GM18498 (cell line): ENCODE measurements at regions not wholly inside any gene's neighbourhood (a gene's known extent, or its start where the extent isn't known, plus 50 kb on each side); places are given as distances from the start of the nearest gene placed in this dataset.
"Not testable (repeated sequence)": the region's sequence is repeated elsewhere in the genome, so short reads cannot be mapped to it uniquely, and the experiment has no call there.

Source experiments
- ATAC-seq: cut with Tn5 transposase; IDR thresholded peaks from one replicate; pipeline ENCODE4 v1.9.1; 2021; ENCODE audit warnings: mild to moderate bottlenecking, moderate library complexity; ENCODE audit not compliant: unreplicated experiment

DNA sequence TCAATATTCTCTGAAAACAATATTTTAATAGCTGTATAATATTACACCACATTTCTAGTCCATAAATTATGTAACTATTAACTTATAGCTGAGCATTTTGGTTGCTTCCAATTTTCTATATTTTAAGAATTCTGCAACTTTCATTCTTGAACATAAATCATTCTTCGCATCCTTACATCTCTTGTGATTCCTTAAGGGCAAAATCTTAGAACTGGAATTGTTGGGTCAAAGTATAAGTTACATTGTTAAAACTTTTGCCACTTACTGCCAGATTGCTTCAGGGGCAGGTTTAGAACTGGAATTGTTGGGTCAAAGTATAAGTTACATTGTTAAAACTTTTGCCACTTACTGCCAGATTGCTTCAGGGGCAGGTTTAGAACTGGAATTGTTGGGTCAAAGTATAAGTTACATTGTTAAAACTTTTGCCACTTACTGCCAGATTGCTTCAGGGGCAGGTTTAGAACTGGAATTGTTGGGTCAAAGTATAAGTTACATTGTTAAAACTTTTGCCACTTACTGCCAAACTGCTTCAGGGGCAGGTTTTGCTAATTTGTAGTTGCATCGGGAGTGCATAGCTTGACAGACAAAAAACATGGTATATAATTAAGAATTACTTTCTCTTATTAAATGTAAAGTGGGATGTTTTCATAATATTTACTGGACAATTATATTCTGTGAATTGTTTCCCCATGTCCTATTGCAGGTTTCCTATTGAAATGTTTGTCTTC is 179.9 kb upstream of the OR13F1 start:
- not testable (repeated sequence) for ATAC-seq

DNA sequence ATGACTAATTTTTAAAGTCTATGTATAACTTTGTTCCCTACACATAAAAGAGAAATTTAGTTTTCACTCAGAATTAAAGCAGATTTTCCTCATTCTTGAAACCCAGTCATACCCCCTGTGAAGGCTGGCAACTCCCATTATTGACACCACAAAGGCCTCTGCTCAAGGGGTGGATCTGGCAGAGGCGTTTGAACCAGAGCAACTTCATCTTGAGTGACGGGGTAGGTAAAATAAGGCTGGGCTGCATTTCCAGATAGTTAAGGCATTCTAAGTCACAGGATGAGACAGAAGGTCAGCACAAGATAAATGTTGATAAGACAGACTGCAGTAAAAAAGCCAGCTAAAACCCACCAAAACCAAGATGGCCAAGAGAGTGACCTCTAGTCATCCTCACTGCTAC is 177.2 kb upstream of the OR13F1 start:
- no peak for ATAC-seq

GRCh38 chr9:104329245-104329644 is 174.8 kb upstream of the OR13F1 start:
- ATAC-seq: no peak

DNA sequence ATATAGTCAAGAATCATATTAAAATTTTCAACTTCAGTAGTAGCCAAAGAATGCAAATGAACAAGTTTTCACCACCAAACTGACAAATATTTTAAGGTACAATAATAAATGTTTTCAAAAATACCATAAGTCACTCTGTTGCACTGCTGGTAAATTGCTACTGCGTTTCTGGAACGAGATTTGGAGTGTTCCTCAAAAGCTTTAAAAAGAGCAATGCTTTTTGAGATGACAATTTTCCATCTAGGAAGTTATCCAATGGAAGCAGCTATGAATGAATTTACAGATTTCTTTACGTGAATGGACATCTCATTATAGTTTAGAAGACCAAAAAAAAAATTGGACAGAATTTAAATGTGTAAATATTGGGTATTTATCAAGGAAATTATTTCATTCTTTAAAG is 173.2 kb upstream of the OR13F1 start:
- ATAC-seq: no peak

DNA sequence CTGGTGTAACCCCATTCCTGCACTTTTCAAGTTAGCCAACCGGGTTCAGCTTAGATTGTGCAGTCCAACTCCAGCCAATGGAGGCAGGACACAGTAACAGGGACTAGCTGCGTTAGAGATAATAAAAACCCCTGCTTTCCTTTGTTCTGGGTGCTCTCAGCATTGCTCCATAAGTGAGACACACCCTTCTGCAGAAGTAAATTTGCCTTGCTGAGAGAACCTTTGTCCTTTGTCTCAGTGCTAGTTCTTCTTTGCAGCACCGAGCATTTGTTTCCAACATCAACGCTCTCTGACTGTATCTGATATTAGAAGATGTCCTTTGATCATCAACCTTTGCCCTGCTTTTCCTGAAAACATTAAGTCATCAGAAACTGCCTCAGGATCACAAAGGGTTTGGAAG is 169.5 kb upstream of the OR13F1 start:
- no peak for ATAC-seq

GRCh38 chr9:104339692-104340091 is 164.4 kb upstream of the OR13F1 start:
- ATAC-seq: no peak

GRCh38 chr9:104342552-104342951 is 161.5 kb upstream of the OR13F1 start:
- ATAC-seq: no peak

GRCh38 chr9:104345061-104345460 is 159.0 kb upstream of the OR13F1 start:
- no peak for ATAC-seq

DNA sequence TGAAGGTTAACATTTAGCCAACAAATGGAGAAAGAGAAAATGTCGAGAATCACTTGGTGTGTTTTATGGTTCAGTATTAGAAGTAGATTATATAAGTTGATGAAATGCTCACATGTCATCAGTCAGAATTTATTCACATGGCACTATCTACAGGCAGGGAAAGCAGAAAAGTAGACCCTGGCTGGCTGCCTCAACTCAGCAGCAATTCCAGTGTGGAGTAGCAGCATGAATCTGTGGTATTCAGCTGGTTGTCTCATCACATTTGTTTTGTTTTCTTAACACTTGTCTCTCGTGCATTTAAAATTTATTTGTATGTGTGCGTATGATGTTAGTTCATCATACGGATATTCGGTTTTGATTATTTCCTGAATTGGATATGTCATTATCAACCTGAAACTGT is 153.5 kb upstream of the OR13F1 start:
- no peak for ATAC-seq

DNA sequence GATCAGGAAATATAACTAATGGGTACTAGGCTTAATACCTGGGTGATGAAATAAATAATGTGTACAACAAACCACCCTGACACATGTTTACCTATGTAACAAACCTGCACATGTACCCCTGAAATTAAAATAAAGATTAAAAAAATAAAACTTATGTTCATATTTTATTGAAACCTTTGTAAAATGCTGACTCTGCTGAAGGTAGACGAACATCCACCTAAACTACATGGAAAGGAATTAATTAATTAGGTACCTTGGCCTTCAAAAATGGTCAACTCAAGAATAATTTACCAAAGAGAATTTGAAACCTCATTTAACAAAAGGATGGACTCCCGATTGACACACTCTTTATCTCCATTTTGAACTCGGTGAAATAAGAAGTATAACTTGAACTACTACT is 152.3 kb upstream of the OR13F1 start:
- no peak for ATAC-seq

DNA sequence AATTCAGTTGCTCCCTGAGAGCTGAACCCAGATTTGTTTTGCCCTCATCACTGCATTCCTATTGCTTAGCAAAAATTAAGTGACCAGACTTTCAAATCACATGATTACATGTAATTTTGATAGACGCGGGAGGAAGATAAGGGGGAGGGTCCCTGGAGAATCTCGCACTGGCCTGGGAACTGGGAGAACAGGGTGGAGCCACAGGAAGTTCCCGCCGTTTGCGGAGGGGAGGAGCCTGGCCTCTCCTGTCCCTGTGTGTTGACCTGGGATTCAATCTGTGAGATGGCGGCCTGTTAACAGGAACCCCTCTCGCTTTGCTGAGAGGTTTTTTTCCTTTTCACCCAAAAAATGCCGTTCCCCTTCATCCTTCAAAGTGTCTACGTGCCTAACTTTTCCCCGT is 142.9 kb upstream of the OR13F1 start:
- ATAC-seq: no peak

GRCh38 chr9:104362912-104363472 is 141.1 kb upstream of the OR13F1 start:
- no peak for ATAC-seq

DNA sequence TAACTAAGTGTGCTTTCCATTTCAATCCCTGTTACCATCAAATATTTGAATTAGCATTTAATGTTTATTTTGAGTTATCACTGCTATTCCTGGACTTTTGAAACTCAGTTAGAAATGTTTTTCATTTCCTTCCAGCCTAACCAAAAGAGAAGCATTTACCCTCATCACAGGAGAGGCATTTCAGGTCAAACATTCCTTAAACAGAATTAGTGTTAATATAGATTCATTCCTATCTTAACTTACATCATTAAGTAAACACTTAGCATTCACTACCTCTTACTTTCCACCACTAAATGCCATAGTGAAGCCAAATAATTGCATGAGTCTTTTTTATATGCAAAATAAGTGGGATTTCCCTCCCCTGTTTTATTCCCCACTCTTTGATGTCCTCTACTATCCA is 136.6 kb upstream of the OR13F1 start:
- ATAC-seq: no peak

DNA sequence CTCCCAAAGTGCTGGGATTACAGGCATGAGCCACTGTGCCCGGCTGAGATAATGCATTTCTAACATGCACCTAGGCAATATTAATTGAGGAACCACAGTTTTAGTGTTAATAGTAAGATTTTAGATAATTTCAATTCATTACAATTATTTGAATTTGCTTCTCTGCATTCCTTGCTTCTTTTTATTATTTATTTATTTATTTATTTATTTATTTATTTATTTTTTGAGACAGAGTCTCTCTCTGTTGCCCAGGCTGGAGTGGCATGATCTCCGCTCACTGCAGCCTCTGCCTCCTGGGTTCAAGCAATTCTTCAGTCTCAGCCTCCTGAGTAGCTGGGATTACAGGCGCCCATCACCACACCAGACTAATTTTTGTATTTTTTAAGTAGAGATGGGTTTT is 135.7 kb upstream of the OR13F1 start:
- not testable (repeated sequence) for ATAC-seq

- no peak for ATAC-seq
These were observed 129.4 kb upstream of the OR13F1 start for GRCh38 chr9:104374711-104375110.

GRCh38 chr9:104386013-104386412 is 118.0 kb upstream of the OR13F1 start:
- ATAC-seq: no peak

GRCh38 chr9:104386425-104387069 is 117.5 kb upstream of the OR13F1 start:
- ATAC-seq: peak; percentile 72

DNA sequence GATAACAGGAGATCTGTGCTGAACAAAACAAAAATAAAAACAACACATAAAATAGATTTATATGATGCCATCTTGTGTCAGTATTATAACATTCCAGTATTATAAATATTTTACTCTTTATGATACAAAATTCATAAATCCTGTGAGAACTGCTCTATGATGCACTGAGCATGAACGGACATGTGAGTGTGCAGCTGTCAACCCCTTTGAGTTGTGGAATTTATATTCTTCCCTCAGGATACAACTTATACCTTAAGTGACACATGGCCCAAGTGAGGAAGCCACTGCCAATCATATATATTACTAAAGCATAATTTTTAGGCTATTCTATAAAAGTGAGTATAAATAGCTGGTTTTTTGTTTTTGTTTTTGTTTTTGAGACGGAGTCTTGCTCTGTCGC is 116.0 kb upstream of the OR13F1 start:
- ATAC-seq: no peak

- ATAC-seq: no peak
These were observed 114.7 kb upstream of the OR13F1 start for GRCh38 chr9:104389341-104389740.

DNA sequence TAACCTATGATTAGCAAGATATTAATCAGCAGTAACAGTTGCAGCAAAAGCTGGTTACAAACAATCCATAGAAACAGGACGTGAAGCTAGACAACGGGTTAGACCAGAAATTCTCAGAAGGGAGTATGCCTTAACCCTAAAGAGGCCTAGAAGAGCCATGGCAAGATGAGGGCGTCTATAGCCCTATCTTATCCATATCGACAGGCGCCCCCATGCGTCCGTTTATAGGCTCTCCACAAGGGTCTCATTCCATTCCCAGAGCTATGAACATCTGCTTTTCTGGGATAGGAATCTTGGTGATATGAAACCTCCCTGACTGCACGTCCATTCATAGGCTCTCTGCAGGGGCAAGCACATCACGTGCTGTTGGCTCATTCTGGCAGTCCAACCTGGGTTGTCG is 109.2 kb upstream of the OR13F1 start:
- ATAC-seq: not testable (repeated sequence)

DNA sequence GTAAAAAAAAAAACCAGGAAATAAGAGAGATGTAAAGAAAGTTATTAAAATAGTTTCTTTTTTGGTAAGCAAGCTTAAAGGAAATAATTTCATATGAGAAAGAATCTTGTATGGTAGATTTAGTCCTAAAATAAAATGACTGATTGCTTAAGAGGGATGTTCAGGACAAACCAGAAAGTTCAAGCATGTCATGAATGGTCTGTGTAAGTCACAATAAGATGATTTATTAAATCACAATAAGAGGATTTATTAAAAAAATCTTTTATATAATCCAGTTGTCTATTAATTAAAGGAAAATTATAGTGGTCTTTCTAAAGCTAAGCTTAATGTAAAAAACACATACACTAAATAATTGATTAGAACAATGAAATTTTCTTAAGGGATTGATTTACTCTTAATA is 91.8 kb upstream of the OR13F1 start:
- ATAC-seq: no peak

- no peak for ATAC-seq
These were observed 87.6 kb upstream of the OR13F1 start for GRCh38 chr9:104416470-104416869.
